Suprapubic skin (tissue), 4 donors: ENCODE measurements at regions not wholly inside any gene's neighbourhood (a gene's known extent, or its start where the extent isn't known, plus 50 kb on each side); places are given as distances from the start of the nearest gene placed in this dataset.

Source experiments
- DNase-seq, 2 donors: peaks; one replicate each; pipeline ENCODE4 v3.0.0-alpha.2; 2019; ENCODE audit warnings: low spot score in 2 of 2
- H3K27ac ChIP-seq: fragments of 200-600 bp; sonication (generic); one replicate; pipeline ENCODE4 v1.5.1; 2019
- H3K27me3 ChIP-seq: fragments of 200-600 bp; sonication (generic); one replicate; pipeline ENCODE4 v1.5.1; 2019
- H3K36me3 ChIP-seq: fragments of 200-600 bp; sonication (generic); one replicate; pipeline ENCODE4 v1.5.1; 2019
- H3K4me1 ChIP-seq: fragments of 200-600 bp; sonication (generic); one replicate; pipeline ENCODE4 v1.5.1; 2019
- H3K4me3 ChIP-seq: fragments of 200-600 bp; sonication (generic); one replicate; pipeline ENCODE4 v1.5.1; 2019; ENCODE audit warnings: mild to moderate bottlenecking
- H3K9me3 ChIP-seq: fragments of 200-600 bp; sonication (generic); one replicate; pipeline ENCODE4 v1.5.1; 2019
- CTCF ChIP-seq, 2 donors: fragments of 200-600 bp in 1 of 2; fragments of 450-650 bp in 1 of 2; sonication (generic) in 1 of 2; IDR thresholded peaks; one replicate each; pipeline ENCODE4 v1.5.1; 2016 to 2019; ENCODE audit warnings: antibody characterized with exemption in 2 of 2, mild to moderate bottlenecking in 1 of 2, moderate library complexity in 1 of 2
- EP300 ChIP-seq: sonication (generic); formaldehyde crosslinking; IDR thresholded peaks from one replicate; pipeline ENCODE4 v1.6.1; 2017; ENCODE audit warnings: antibody characterized with exemption
- POLR2A ChIP-seq, 2 donors: fragments of 450-650 bp; IDR thresholded peaks; one replicate each; pipeline ENCODE4 v1.6.1; 2017; ENCODE audit warnings: antibody characterized with exemption in 2 of 2, mild to moderate bottlenecking in 2 of 2, moderate library complexity in 2 of 2
- POLR2AphosphoS5 ChIP-seq, 3 donors: sonication (generic); formaldehyde crosslinking; IDR thresholded peaks; one replicate each; pipeline ENCODE4 v1.6.1; 2017; ENCODE audit warnings: antibody characterized with exemption in 3 of 3
- WGBS: methylation state at CpG from one replicate; pipeline ENCODE4 v1.1.5; 2018; 5-methylcytosine and 5-hydroxymethylcytosine counted together

GRCh38 chr10:43962346-43963191 is 313.9 kb upstream of the ZNF32 start:
- no peak overlapping the region for H3K27ac ChIP-seq
- no peaks in the 10 kb centered on the region for H3K9me3 ChIP-seq
- peaks cover 9% of the 10 kb centered on the region for H3K4me1 ChIP-seq
- no peaks in the 10 kb centered on the region for H3K36me3 ChIP-seq
- no peak overlapping the region for H3K4me3 ChIP-seq
- WGBS = 91% methylated on average over 10 of the region's 11 CpGs
- TF ChIP-seq POLR2A (IDR thresholded peaks at IDR 0.05) (no peak), CTCF (IDR thresholded peaks at IDR 0.05) (no peak), EP300 (no peak), POLR2AphosphoS5 (IDR thresholded peaks at IDR 0.05) (no peak)
- H3K27me3 ChIP-seq = no peaks in the 10 kb centered on the region
- DNase-seq = no peak

GRCh38 chr10:43961523-43962345 is 313.1 kb upstream of the ZNF32 start:
- no peak for TF ChIP-seq POLR2A (IDR thresholded peaks at IDR 0.05)
- TF ChIP-seq POLR2AphosphoS5 (IDR thresholded peaks at IDR 0.05) = no peak
- no peak for TF ChIP-seq CTCF (IDR thresholded peaks at IDR 0.05)
- no peak for TF ChIP-seq EP300
- WGBS = 87% methylated on average over 14 of the region's 15 CpGs
- H3K4me3 ChIP-seq = no peak overlapping the region
- H3K4me1 ChIP-seq = peaks cover 9% of the 10 kb centered on the region
- H3K9me3 ChIP-seq = no peaks in the 10 kb centered on the region
- no peak overlapping the region for H3K27ac ChIP-seq
- no peaks in the 10 kb centered on the region for H3K36me3 ChIP-seq
- no peaks in the 10 kb centered on the region for H3K27me3 ChIP-seq
- no peak for DNase-seq

GRCh38 chr10:43960981-43961380 is 312.3 kb upstream of the ZNF32 start:
- no peak overlapping the region for H3K4me3 ChIP-seq
- no peaks in the 10 kb centered on the region for H3K9me3 ChIP-seq
- no peak for DNase-seq
- no peak overlapping the region for H3K27ac ChIP-seq
- no peak for TF ChIP-seq CTCF (IDR thresholded peaks at IDR 0.05)
- no peak for TF ChIP-seq POLR2A (IDR thresholded peaks at IDR 0.05)
- TF ChIP-seq EP300 = no peak
- TF ChIP-seq POLR2AphosphoS5 (IDR thresholded peaks at IDR 0.05) = no peak
- 63% methylated on average over 4 of the region's 4 CpGs for WGBS
- H3K4me1 ChIP-seq = peaks cover 5% of the 10 kb centered on the region
- H3K36me3 ChIP-seq = no peaks in the 10 kb centered on the region
- no peaks in the 10 kb centered on the region for H3K27me3 ChIP-seq

GRCh38 chr10:43960477-43960876 is 311.8 kb upstream of the ZNF32 start:
- 91% methylated on average over 4 of the region's 4 CpGs for WGBS
- Histone ChIP-seq H3K4me1 (peaks cover 5% of the 10 kb centered on the region), H3K9me3 (no peaks in the 10 kb centered on the region), H3K4me3 (no peak overlapping the region), H3K27ac (no peak overlapping the region), H3K27me3 (no peaks in the 10 kb centered on the region), H3K36me3 (no peaks in the 10 kb centered on the region)
- DNase-seq = no peak
- TF ChIP-seq CTCF (IDR thresholded peaks at IDR 0.05) (no peak), EP300 (no peak), POLR2A (IDR thresholded peaks at IDR 0.05) (no peak), POLR2AphosphoS5 (IDR thresholded peaks at IDR 0.05) (no peak)

- H3K4me1 ChIP-seq = peaks cover under 1% of the 10 kb centered on the region
- no peak for DNase-seq
- no peak overlapping the region for H3K27ac ChIP-seq
- H3K4me3 ChIP-seq = no peak overlapping the region
- WGBS = 69% methylated on average over 2 of the region's 2 CpGs
- H3K27me3 ChIP-seq = no peaks in the 10 kb centered on the region
- no peaks in the 10 kb centered on the region for H3K9me3 ChIP-seq
- no peak for TF ChIP-seq EP300
- TF ChIP-seq POLR2A (IDR thresholded peaks at IDR 0.05) = no peak
- TF ChIP-seq POLR2AphosphoS5 (IDR thresholded peaks at IDR 0.05) = no peak
- TF ChIP-seq CTCF (IDR thresholded peaks at IDR 0.05) = no peak
- H3K36me3 ChIP-seq = no peaks in the 10 kb centered on the region
Measured at GRCh38 chr10:43960135-43960415, 311.4 kb upstream of the ZNF32 start.
